Islet precursor cell (in vitro differentiated cells): ENCODE measurements at regions not wholly inside any gene's neighbourhood (a gene's known extent, or its start where the extent isn't known, plus 50 kb on each side); places are given as distances from the start of the nearest gene placed in this dataset.
"Not testable (repeated sequence)": the region's sequence is repeated elsewhere in the genome, so short reads cannot be mapped to it uniquely, and the experiment has no call there.

Source experiments
- DNase-seq: peaks from one replicate; pipeline ENCODE4 v3.0.0-alpha.2; 2018

- DNase-seq: not testable (repeated sequence)
These were observed 153.1 kb upstream of the PCDH9 start for GRCh38 chr13:67383109-67383757.

DNA sequence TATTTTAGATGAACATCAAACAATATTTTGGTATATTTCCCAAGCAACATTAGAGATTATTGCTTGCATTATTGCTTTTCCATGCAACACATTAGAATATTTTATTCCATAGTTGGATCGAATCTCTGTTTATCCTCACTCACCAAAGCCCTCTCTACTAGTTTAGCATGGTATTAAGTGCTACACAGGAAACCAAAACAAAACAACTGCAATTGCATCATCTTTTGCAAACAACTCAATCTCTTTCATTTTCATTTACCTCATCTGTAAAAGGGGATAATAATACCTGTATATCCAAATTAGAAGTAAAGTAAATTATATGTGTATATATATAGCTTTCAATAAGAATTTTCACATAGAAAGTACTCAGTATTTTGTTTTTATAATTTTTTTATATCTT, 147.8 kb upstream of the PCDH9 start:
- DNase-seq: no peak

DNA sequence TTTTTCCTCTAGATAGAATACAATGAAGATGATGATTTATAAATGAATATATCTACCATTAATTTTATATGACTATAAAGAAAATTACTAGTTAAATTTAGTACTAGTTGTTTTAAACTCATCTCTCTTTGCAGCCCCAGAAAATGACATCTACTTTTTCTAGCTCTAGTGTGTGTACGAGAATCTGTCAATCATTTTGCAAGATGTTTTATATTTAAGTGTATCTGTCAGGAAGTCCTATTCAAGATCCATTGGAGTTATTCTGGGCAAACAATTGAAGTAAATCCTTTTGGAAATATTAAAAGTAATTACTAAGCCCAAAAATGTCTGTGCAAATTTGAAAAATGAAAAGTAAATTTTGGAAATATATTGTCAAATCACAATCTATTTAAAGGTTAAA, 144.3 kb upstream of the PCDH9 start:
- DNase-seq: no peak

- DNase-seq: no peak
These were observed 142.8 kb upstream of the PCDH9 start for GRCh38 chr13:67372868-67373464.

- no peak for DNase-seq
These were observed 139.9 kb upstream of the PCDH9 start for GRCh38 chr13:67369895-67370660.

DNA sequence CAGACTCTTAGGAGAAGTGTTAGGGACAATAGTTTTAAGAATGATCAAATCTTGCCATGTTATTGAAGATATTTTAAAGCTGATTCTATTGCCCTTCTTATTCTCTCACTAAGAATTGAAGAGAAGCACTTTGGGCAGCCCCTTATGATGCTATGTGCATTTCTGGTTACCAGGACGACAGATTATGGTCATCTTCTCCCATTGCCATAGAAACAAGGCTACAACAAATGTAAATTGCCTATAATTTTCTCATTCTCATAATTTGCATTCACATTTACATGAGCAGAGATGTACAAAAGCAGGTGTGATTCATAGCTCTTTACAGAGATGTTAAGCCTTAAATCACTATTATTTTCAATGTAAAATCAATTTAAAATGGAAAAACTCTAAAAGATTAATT, 137.3 kb upstream of the PCDH9 start:
- no peak for DNase-seq

GRCh38 chr13:67366533-67366932, 136.4 kb upstream of the PCDH9 start:
- DNase-seq: no peak

- DNase-seq: no peak
These were observed 125.8 kb upstream of the PCDH9 start for GRCh38 chr13:67355812-67356476.

GRCh38 chr13:67353941-67354340, 123.8 kb upstream of the PCDH9 start:
- DNase-seq: no peak

GRCh38 chr13:67353031-67353430, 122.9 kb upstream of the PCDH9 start:
- DNase-seq: no peak

- no peak for DNase-seq
These were observed 121.8 kb upstream of the PCDH9 start for GRCh38 chr13:67351909-67352308.

- DNase-seq: no peak
These were observed 121.0 kb upstream of the PCDH9 start for GRCh38 chr13:67351114-67351513.

DNA sequence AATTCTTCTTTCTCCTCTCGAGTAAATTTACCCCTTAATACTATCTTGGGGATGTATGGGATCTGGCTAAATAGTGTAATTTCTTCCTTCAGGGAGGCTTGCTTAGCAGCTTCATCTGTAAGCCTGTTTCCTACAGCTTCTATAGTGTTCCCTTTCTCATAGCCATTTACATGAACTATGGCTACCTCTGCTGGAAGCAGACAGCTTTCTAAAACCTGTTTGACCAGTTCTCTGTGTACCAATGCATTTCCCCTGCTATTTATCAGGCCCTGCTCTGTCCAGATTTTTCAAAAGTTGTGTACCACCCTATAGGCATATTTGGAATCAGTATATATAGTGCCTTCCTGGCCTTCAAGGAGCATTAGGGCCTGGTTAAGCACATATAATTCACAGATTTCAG, 113.6 kb upstream of the PCDH9 start:
- no peak for DNase-seq

DNA sequence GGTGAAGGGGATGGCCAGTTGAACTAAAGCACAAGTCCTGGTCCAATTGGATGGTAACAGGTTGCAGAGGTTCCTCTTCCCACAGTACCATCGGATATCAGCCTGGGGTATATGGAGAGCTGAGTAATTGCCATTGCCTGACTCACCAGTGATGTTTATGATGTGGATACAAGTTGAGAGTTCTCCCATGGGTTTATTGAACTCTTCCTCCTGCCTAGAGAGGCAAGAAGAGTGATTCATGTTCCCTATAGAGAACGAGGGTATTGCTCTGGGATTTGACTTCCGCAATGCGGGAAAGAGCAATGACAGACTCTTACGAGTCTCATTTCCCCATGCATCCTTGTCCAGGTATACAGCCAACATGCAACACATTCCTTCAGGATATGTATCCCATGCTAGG, 111.3 kb upstream of the PCDH9 start:
- no peak for DNase-seq

DNA sequence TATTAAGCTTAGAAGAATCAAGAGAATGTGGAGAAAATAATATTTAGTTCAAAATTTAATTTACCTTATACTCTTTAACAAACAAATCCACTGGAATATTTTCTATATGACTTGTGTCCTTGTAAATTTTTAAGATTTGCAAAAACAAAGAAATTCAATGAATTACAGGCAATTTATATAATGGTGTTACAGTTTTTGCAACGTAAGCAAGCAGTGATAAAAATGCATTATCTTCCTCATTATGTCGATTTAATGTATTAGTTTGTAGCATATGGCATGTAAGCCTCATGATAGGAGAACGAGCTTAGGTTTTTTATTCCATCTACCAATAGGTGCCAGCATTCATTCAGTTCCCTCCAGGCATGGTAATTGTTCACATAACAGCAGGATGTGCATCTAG, 100.0 kb upstream of the PCDH9 start:
- DNase-seq: no peak

DNA sequence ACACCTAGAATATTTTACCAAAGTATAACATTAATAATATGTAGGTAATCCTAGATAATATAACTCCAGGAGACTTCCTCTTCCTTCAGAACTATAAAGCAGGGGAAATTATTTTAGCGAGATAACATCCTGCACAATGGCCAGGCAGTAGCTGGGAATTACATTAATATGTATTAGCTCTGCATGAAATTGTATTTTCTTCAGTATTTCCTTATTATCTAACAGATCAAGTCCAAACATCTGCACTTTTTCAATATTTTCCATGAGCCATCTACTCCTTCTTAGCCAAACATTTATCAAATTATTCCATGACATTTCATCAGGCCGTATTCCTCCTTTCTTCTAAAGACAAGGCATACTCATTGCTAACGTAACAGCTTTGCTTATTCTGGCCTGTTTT, 98.8 kb upstream of the PCDH9 start:
- DNase-seq: no peak

GRCh38 chr13:67318860-67319259, 88.7 kb upstream of the PCDH9 start:
- DNase-seq: no peak

DNA sequence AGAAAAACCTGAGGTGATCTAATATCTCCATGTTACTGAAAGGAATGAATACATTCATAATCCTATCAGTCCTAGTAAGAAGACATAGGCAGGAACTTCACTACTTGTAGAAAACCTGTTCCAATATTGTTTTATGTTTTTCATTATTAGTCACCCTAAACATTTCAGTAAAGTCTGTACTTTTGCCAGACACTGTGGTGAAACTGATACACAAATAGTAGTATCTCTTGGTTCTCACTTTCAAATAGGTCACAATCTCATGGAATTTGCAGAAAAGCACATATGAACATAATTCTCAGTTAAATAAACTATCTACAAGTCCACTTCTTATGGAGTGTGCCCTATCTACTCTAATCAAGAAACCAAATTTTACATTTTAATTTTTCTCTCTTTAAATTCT, 88.3 kb upstream of the PCDH9 start:
- no peak for DNase-seq

DNA sequence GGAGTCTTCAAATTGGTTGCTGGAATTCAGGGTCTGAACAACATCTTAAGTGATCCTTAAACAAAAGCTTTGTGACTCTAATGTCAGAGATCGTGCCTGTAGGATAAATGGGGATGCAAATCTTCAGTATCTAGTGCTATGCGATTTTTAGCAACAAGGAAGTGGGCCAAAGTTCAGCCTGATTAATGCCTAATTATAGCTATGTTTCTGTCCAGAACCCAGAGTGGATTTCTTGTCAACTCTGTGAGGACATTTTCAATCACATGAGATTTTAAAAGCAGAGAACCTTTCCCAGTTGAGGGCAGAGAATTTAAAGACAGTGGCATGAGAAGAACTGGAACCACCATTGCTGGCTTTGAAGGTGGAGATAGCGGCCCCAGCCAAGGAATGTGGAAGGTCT, 84.3 kb upstream of the PCDH9 start:
- no peak for DNase-seq

- DNase-seq: no peak
These were observed 78.1 kb upstream of the PCDH9 start for GRCh38 chr13:67308004-67308772.

- no peak for DNase-seq
These were observed 76.6 kb upstream of the PCDH9 start for GRCh38 chr13:67306742-67307141.

DNA sequence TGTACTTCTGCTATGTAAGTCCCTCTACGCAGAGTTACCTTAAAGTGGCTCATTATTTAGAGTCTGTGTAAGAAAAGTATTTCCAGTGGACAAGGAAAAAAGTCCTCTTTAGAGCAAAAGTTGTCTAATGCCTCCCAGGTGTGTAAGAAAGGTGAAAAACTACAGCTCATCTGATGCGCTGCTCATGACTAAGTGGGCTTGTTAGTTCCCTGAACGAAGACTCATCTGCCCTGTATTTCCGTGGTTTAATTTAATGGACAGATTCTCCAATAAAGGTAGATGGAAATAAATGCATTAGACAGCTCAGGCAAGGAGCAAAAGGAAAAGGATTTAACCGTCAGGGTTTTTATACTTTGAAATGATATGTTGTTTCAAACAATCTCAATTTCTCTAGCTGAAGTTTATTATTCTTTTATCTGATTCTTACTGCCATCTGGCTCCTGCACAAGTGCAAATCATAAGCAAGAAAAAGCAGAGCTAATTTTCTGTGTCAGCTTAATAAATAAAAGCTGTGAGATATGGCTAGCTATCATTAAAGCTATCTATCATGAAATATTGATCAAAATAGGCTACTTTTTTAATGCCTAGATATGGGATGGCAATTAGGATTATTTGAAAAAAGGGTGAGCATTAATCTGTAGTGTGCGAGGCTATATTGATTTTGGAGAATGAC, 73.7 kb upstream of the PCDH9 start:
- DNase-seq: no peak
